ENCODE measurements at regions not wholly inside any gene's neighbourhood (a gene's known extent, or its start where the extent isn't known, plus 50 kb on each side); places are given as distances from the start of the nearest gene placed in this dataset.

DNA sequence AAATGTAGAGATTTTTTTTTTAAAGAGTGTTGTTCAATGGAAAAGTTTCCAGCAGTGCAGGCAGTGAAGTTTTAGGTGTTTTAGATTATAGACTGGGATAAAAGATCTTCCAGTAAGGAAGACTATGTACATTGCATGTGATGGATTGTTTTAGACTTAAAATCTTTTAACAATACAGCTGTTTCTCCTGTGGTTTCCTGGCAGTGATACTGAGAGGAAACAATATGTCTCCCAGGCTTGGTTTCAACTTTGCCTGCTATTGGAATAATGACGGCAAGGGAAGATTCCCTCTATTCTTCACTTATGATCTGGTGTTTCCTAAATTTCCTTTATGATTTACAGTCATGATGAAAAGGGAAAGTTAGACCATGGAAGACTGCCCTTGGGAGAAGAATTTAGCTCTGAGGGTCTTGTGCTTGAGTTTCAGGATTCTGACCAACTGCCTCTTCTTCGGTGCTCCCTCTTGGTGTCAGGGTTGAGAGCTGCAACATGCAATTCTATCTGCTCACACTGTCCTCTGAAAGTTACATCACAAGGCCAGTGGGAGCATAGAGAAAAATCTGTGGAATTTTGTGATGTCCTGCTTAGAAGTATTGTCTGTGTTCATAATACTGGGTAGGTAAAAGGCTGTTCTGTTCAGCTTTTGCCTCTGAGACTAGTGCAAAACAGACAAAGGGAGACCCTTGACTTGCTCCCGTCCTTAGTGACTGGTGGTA is 262.8 kb upstream of the MAN1A1 start:
- no peak for TF ChIP-seq POLR2A (IDR thresholded peaks at IDR 0.05)
- Histone ChIP-seq H3K4me1 (no peaks in the 10 kb centered on the region), H3K36me3 (no peaks in the 10 kb centered on the region), H3K27ac (no peak overlapping the region), H3K9me3 (no peaks in the 10 kb centered on the region), H3K4me3 (replicated peaks in 1 of 3) (no peak overlapping the region), H3K27me3 (no peaks in the 10 kb centered on the region)
- intact Hi-C loops (cut with DNase I), result no loop called here
- DNase-seq, result no peak
- WGBS, 2 donors, result 59 to 64% methylated on average over 3 of the region's 3 CpGs

DNA sequence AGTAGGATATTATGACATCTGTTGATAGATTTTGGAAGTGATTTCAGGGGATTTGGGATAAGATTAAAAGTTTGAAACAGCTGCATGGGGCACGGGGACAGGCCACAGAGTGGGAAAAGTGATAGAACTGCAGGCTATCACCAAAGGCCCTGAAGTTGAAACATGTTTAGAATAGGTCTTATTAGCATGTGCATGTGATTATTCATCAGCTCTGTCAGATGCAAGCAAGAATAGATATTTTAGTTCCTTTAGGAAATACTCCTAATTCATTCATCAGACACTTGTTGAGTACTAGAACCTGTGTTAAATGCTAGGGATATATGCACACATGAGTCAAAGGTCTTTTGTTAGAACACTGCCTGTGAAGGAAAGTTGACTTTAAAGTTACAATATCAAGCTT is 261.2 kb upstream of the MAN1A1 start:
- Histone ChIP-seq H3K36me3 (no peaks in the 10 kb centered on the region), H3K9me3 (no peaks in the 10 kb centered on the region), H3K4me3 (replicated peaks in 1 of 3) (no peak overlapping the region), H3K27me3 (no peaks in the 10 kb centered on the region), H3K4me1 (no peaks in the 10 kb centered on the region), H3K27ac (no peak overlapping the region)
- intact Hi-C loops (cut with DNase I), result no loop called here
- TF ChIP-seq, protein P1, sequence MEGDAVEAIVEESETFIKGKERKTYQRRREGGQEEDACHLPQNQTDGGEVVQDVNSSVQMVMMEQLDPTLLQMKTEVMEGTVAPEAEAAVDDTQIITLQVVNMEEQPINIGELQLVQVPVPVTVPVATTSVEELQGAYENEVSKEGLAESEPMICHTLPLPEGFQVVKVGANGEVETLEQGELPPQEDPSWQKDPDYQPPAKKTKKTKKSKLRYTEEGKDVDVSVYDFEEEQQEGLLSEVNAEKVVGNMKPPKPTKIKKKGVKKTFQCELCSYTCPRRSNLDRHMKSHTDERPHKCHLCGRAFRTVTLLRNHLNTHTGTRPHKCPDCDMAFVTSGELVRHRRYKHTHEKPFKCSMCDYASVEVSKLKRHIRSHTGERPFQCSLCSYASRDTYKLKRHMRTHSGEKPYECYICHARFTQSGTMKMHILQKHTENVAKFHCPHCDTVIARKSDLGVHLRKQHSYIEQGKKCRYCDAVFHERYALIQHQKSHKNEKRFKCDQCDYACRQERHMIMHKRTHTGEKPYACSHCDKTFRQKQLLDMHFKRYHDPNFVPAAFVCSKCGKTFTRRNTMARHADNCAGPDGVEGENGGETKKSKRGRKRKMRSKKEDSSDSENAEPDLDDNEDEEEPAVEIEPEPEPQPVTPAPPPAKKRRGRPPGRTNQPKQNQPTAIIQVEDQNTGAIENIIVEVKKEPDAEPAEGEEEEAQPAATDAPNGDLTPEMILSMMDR (IDR thresholded peaks at IDR 0.05), result no peak
- TF ChIP-seq POLR2A (IDR thresholded peaks at IDR 0.05), result no peak
- 91 to 94% methylated on average over 1 of the region's 1 CpG for WGBS, 2 donors
- no peak for DNase-seq

DNA sequence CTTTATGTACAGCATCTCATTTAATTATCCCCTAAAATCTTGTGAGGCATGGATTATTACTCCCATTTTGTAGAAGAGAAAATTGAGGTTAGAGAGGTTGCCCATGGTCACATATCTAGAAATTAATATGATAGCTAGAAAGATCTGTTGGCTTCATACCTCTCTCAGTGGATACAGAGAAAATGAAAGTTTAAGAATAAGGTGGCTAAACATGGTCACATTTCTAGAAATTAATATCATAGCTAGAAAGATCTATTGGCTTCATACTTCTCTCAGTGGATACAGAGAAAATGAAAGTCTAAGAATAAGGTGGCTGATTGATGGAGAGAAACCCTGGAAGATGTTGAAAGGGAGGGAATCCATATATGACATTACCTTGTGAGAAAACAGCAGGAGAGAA is 260.7 kb upstream of the MAN1A1 start:
- no peak overlapping the region for H3K27ac ChIP-seq
- H3K36me3 ChIP-seq, result no peaks in the 10 kb centered on the region
- intact Hi-C loops (cut with DNase I), result no loop called here
- H3K4me1 ChIP-seq, result no peaks in the 10 kb centered on the region
- TF ChIP-seq, protein P1 (IDR thresholded peaks at IDR 0.05), result no peak
- TF ChIP-seq POLR2A (IDR thresholded peaks at IDR 0.05), result no peak
- no peaks in the 10 kb centered on the region for H3K9me3 ChIP-seq
- H3K27me3 ChIP-seq, result no peaks in the 10 kb centered on the region
- H3K4me3 ChIP-seq (replicated peaks in 1 of 3), result no peak overlapping the region
- no peak for DNase-seq

DNA sequence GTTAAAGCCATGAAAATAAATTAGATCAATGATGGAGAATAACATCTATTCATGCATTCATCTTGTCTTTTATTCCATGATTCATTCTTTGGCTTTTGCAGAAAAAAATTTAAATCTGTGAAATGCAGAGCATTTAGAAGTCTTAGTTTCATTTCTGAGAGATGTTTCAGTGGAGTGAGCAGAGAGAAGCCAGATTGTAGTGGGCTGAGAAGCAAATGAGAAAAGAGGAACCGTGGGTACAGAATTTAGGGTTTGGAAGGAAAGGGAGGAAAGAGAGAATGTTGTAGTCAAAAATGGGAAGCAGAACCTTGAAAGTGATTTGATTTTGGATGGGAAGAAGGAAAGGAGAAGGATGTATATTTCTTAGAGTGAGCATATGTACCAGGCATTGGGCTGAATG is 260.3 kb upstream of the MAN1A1 start:
- Histone ChIP-seq H3K27ac (no peak overlapping the region), H3K27me3 (no peaks in the 10 kb centered on the region), H3K9me3 (no peaks in the 10 kb centered on the region), H3K36me3 (no peaks in the 10 kb centered on the region), H3K4me1 (no peaks in the 10 kb centered on the region), H3K4me3 (replicated peaks in 1 of 3) (no peak overlapping the region)
- 84 to 86% methylated on average over 1 of the region's 1 CpG for WGBS, 2 donors
- no peak for DNase-seq
- intact Hi-C loops (cut with DNase I), result no loop called here
- TF ChIP-seq, protein P1 (IDR thresholded peaks at IDR 0.05), result no peak
- no peak for TF ChIP-seq POLR2A (IDR thresholded peaks at IDR 0.05)

DNA sequence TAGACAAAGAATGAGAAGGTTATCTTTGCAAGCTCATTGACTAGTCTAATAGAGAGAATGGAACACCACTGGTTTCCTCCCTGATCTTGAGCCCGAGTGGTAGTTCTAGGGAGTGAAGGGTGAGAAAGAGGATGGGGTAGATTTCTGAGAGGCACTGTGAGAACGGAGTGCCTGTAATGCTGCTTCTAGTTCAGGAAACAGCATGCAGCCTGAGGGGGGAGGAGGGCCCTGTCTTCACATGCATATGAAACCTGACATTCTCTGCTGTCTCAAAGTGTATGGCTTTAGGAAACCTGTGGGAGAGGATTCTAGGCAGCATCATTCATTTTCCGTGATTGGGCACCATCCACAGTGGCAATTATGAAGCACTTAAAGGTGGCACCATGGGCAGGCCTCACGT is 259.4 kb upstream of the MAN1A1 start:
- intact Hi-C loops (cut with DNase I), result no loop called here
- no peak overlapping the region for H3K27ac ChIP-seq
- TF ChIP-seq, protein P1 (IDR thresholded peaks at IDR 0.05), result no peak
- no peak for TF ChIP-seq POLR2A (IDR thresholded peaks at IDR 0.05)
- WGBS, 2 donors, result 82 to 85% methylated on average over 4 of the region's 4 CpGs
- H3K4me1 ChIP-seq, result no peaks in the 10 kb centered on the region
- H3K4me3 ChIP-seq (replicated peaks in 1 of 3), result no peak overlapping the region
- no peak for DNase-seq
- no peaks in the 10 kb centered on the region for H3K36me3 ChIP-seq
- H3K27me3 ChIP-seq, result no peaks in the 10 kb centered on the region
- no peaks in the 10 kb centered on the region for H3K9me3 ChIP-seq
